NB4 (cell line): ENCODE measurements at regions not wholly inside any gene's neighbourhood (a gene's known extent, or its start where the extent isn't known, plus 50 kb on each side); places are given as distances from the start of the nearest gene placed in this dataset.

Experiments
- POLR2A ChIP-seq: IDR thresholded peaks from 2 replicates; pipeline ENCODE4 v1.6.1; 2011; ENCODE audit warnings: mild to moderate bottlenecking; ENCODE audit not compliant: insufficient read length; ENCODE audit errors: extremely low read depth
- TF ChIP-seq, protein P1 (sequence below): IDR thresholded peaks from one replicate; pipeline ENCODE4 v1.5.1; 2012; ENCODE audit warnings: low read depth, low read length
- TF ChIP-seq, protein P2 (sequence below): IDR thresholded peaks from 2 replicates; pipeline ENCODE4 v1.6.1; 2011; ENCODE audit warnings: low read depth, low read length

DNA sequence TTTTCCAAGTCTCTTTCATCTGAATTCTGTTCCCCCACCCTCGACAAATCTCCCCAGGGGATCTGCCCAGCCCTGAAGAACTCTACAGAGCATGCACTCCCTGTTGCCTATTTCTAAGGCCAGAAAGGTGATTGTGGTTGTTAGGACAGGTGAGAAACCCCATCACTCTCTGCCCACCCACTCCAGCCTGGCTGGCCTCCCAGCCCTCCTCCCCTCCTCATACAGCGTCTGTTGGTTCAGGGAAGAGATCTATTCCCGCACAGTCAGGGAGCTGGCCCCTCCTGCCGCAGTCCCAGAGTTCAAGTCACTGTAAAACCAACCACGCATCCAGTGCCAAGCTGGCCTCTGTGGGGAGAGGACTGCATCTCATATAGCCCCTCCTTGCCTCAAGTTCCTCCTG lies 98.7 kb downstream of the KCNJ12 start:
- TF ChIP-seq, protein P1, sequence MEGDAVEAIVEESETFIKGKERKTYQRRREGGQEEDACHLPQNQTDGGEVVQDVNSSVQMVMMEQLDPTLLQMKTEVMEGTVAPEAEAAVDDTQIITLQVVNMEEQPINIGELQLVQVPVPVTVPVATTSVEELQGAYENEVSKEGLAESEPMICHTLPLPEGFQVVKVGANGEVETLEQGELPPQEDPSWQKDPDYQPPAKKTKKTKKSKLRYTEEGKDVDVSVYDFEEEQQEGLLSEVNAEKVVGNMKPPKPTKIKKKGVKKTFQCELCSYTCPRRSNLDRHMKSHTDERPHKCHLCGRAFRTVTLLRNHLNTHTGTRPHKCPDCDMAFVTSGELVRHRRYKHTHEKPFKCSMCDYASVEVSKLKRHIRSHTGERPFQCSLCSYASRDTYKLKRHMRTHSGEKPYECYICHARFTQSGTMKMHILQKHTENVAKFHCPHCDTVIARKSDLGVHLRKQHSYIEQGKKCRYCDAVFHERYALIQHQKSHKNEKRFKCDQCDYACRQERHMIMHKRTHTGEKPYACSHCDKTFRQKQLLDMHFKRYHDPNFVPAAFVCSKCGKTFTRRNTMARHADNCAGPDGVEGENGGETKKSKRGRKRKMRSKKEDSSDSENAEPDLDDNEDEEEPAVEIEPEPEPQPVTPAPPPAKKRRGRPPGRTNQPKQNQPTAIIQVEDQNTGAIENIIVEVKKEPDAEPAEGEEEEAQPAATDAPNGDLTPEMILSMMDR = no peak
- no peak for TF ChIP-seq POLR2A
- TF ChIP-seq, protein P2, sequence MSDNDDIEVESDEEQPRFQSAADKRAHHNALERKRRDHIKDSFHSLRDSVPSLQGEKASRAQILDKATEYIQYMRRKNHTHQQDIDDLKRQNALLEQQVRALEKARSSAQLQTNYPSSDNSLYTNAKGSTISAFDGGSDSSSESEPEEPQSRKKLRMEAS = no peak
